ENCODE measurements at regions not wholly inside any gene's neighbourhood (a gene's known extent, or its start where the extent isn't known, plus 50 kb on each side); places are given as distances from the start of the nearest gene placed in this dataset.

DNA sequence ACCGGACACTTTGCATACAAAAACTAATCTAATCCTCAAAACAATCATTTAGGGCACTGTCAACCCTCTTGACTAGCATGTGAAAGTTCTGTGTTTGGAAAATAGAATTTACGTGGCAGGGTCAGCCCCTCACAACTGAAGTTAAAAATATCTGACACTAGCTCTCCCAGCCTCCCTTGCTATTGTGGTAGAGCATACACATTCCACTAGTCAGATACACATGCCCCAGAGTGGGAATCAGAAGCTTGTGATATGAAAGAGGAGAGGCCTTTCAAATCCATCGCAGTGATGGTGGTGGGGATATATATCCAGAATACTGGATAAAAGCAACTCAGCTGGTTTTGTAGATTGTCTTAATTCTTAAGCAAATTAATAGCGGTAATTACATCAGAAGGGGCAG lies 205.7 kb upstream of the IL15 start:
- Histone ChIP-seq H3K27ac (no peak overlapping the region), H3K9me3 (no peaks in the 10 kb centered on the region), H3K4me1 (no peaks in the 10 kb centered on the region), H3K27me3 (no peaks in the 10 kb centered on the region), H3K4me3 (no peak overlapping the region), H3K36me3 (no peaks in the 10 kb centered on the region)
- ATAC-seq (no peak), DNase-seq (no peak)
- intact Hi-C loops (cut with DNase I): no loop called here
- TF ChIP-seq, protein P1, sequence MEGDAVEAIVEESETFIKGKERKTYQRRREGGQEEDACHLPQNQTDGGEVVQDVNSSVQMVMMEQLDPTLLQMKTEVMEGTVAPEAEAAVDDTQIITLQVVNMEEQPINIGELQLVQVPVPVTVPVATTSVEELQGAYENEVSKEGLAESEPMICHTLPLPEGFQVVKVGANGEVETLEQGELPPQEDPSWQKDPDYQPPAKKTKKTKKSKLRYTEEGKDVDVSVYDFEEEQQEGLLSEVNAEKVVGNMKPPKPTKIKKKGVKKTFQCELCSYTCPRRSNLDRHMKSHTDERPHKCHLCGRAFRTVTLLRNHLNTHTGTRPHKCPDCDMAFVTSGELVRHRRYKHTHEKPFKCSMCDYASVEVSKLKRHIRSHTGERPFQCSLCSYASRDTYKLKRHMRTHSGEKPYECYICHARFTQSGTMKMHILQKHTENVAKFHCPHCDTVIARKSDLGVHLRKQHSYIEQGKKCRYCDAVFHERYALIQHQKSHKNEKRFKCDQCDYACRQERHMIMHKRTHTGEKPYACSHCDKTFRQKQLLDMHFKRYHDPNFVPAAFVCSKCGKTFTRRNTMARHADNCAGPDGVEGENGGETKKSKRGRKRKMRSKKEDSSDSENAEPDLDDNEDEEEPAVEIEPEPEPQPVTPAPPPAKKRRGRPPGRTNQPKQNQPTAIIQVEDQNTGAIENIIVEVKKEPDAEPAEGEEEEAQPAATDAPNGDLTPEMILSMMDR (IDR thresholded peaks at IDR 0.05): no peak

DNA sequence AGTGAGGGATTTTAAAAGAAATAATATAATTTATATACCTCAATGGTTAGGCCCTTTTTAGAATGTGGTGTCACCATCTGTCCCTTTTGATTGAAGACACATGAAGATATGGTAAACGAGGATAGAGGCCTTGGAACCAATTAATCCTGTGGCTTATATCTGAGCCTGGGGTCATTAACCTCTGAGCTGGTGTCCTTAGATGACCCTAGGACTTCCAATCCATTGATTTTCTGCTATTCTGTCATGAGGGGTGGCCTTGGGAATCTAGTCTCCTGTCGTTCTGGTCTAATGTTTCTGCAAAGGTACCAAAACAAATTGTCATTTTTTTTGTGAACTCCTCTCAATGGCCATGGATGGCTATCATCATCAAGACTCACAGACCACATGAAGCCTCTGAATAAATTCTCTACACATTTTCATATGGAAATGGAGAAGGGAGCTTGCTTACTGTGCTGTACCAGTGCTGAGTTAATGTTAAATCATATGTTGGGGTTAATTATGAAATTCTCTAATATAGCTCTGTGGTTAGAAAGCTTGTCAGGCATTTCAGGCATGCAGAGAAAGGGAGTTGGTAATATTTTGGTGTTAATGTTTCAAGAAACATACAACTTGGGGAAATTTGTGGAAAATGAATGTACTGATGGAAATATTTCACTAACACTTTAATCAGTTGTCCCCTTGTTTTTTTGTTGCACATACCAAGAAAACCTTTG lies 204.2 kb upstream of the IL15 start:
- TF ChIP-seq, protein P1 (IDR thresholded peaks at IDR 0.05): no peak

DNA sequence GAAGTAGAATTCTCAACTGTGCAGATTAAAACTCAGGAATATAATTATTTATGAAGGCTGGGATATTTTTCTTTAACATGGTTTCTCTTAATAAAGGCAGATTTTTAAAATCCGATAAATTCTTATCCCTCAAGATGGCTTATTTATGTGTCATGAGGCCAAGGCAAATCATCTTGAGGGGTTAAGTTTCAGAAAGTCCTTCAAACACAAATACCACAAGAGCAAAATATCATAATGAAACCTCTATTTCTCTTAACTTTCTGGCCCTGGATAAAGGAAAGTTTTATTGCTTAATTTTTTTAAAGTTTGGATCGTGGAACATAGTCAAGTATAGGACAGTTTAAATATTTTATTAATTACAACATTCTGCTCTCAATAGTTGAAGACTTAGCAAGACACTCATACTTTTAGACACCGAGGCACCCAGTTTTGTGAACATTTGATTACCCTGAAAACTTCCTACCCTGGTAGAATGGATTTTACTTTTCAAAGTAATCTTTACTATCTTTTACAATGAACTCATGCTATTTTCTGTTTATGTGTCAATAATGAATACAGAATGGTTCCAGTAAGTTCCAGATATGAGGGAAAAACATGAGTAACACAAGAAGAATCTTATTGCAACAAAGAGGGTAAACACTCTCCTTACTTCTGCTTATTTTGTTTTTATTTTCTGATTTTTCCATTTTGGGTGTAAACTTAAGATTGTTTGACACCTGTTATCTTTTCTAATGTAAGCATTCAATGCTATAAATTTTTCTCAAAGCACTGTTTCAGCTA lies 200.7 kb upstream of the IL15 start:
- Histone ChIP-seq H3K27ac (no peak overlapping the region), H3K36me3 (no peaks in the 10 kb centered on the region), H3K4me1 (no peaks in the 10 kb centered on the region), H3K9me3 (no peaks in the 10 kb centered on the region), H3K4me3 (no peak overlapping the region), H3K27me3 (no peaks in the 10 kb centered on the region)
- ATAC-seq (no peak), DNase-seq (no peak)
- intact Hi-C loops (cut with DNase I): no loop called here
- TF ChIP-seq, protein P1 (IDR thresholded peaks at IDR 0.05): no peak

More for the DNA sequence above, 204.2 kb upstream of the IL15 start:
- no peak for DNase-seq
- intact Hi-C loops (cut with DNase I): no loop called here
- no peak overlapping the region for H3K27ac ChIP-seq
- no peaks in the 10 kb centered on the region for H3K27me3 ChIP-seq
- no peaks in the 10 kb centered on the region for H3K4me1 ChIP-seq
- no peak overlapping the region for H3K4me3 ChIP-seq
- H3K9me3 ChIP-seq: no peaks in the 10 kb centered on the region
- no peak for ATAC-seq
- H3K36me3 ChIP-seq: no peaks in the 10 kb centered on the region

- Histone ChIP-seq H3K9me3 (no peaks in the 10 kb centered on the region), H3K4me1 (no peaks in the 10 kb centered on the region), H3K27ac (no peak overlapping the region), H3K4me3 (no peak overlapping the region), H3K27me3 (no peaks in the 10 kb centered on the region), H3K36me3 (no peaks in the 10 kb centered on the region)
- no peak for DNase-seq
- TF ChIP-seq, protein P1 (IDR thresholded peaks at IDR 0.05): no peak
- ATAC-seq: no peak
- intact Hi-C loops (cut with DNase I): no loop called here
Measured at GRCh38 chr4:141439223-141439622, 197.2 kb upstream of the IL15 start.

GRCh38 chr4:141447761-141448160 lies 188.6 kb upstream of the IL15 start:
- Histone ChIP-seq H3K36me3 (no peaks in the 10 kb centered on the region), H3K27me3 (no peaks in the 10 kb centered on the region), H3K27ac (no peak overlapping the region), H3K4me3 (no peak overlapping the region), H3K4me1 (no peaks in the 10 kb centered on the region), H3K9me3 (no peaks in the 10 kb centered on the region)
- no peak for ATAC-seq
- TF ChIP-seq, protein P1 (IDR thresholded peaks at IDR 0.05): no peak
- intact Hi-C loops (cut with DNase I): no loop called here
- DNase-seq: no peak

All from upper lobe of right lung (tissue), 1 donor.